NCI-H226 (cell line): ENCODE measurements at regions not wholly inside any gene's neighbourhood (a gene's known extent, or its start where the extent isn't known, plus 50 kb on each side); places are given as distances from the start of the nearest gene placed in this dataset.
A peak's percentile ranks its signal among the peaks of the same experiment; 100 is the strongest.

Source experiments
- DNase-seq: peaks from one replicate; pipeline ENCODE4 v3.0.0-alpha.2; 2015

- no peak for DNase-seq
Measured at GRCh38 chr3:107062310-107062709, 314.9 kb upstream of the CCDC54 start.

DNA sequence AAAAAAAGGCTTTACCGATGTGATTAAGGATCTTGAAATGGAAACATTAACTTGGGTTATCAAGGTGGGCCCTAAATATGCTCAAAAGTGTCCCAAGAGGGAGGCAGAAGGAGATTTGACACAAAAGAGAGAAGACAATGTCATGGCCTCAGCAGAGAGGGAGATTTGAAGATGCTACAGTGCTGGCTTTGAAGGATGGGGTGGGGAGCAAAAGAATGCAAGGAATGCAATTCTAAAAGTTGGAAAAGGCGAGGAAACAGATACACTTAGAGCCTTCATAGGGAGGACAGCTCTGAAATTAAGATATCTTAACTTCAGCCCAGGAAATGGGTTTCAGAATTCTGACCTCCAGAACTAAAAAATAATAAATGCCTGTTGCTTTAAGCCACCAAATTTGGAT is 314.5 kb upstream of the CCDC54 start:
- DNase-seq = peak; percentile 16

- DNase-seq = peak; percentile 56
Measured at GRCh38 chr3:107063351-107063750, 313.9 kb upstream of the CCDC54 start.

DNA sequence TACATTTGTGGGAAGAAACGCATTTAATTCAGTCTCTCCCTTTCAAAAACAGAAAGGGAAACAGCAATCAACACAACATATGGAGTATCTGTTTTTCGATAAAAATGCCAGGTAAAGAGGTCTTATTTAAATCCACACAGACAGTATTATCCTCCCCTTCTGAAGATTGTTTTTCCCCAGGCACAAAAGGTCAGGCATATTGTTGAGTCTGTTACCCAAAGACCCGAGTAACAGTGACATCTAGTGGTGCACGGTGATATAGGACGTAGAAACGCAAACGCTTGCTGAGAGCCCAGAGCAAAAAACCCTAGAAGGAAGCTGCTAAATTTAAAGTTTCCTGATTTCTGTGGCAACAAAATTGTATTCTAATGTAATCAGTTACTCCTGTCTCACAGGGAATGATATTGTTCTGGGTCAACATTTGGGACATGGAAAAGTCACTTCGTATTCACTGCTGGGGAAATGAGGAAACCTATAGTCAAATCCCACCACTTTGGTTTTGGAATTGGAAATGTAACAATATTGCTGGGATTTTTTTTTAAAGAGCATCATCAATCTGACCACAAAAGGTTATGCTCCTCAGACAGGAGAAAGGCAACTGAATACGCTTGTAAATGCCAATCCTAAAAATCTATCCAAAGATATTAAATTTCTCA is 312.7 kb upstream of the CCDC54 start:
- DNase-seq = peak; percentile 61

- peak; percentile 20 for DNase-seq
Measured at GRCh38 chr3:107065094-107065861, 312.0 kb upstream of the CCDC54 start.

DNA sequence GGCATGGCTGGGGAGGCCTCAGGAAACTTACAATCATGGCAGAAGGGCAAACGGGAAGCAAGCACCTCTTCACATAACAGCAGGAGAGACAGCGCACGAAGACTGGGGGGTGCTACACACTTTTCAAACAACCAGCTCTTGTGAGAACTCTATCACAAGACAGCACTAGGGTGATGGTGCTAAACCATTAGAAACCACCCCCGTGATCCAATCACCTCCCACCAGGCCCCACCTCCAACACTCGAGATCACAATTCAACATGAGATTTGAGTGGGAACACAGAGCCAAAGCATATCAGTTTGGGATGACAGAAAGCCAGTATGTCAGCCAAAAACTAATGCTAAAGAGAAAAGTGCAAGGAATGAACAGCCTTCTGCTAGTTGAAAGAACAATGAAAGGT is 309.8 kb upstream of the CCDC54 start:
- DNase-seq = no peak

DNA sequence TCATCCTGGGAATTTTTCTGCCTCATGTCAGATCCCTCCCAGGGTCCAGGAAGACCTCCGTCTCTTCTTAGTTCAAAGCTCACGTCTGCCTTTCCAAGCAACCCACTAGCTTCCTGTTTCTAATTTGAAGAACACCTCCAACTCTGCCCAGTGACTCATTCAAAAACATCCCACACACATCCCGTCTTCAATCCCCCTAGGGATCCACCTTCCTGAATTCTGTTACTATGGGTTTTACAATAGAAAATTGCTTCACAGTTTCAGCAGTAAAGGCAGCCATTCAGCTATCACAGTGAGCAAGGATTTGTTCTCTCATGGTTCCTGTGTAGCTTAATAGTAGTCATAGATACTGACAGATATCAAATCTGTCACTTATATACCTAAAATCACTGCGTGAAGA is 308.3 kb upstream of the CCDC54 start:
- DNase-seq = peak; percentile 82

- DNase-seq = no peak
Measured at GRCh38 chr3:107076946-107077345, 300.3 kb upstream of the CCDC54 start.

GRCh38 chr3:107077391-107077790 is 299.8 kb upstream of the CCDC54 start:
- no peak for DNase-seq

DNA sequence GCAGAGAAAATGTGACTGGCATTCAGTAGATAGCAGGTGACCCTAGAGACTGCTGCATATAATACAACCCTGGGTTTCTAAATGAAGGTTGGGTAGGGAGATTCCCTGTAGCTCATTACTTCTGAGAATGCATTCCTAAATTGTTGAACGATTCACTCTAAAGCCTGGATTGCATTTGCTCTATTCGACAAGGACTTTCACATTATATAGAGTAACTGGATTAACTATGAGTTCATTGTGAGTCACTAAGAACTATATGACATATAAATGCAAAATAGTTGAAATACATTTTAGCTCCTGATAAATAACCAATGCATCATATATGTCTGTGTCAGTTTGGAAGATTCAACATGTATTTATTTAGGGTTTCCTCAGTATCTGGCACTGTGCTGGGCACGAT is 294.7 kb upstream of the CCDC54 start:
- DNase-seq = peak; percentile 20

GRCh38 chr3:107085261-107085660 is 292.0 kb upstream of the CCDC54 start:
- no peak for DNase-seq

DNA sequence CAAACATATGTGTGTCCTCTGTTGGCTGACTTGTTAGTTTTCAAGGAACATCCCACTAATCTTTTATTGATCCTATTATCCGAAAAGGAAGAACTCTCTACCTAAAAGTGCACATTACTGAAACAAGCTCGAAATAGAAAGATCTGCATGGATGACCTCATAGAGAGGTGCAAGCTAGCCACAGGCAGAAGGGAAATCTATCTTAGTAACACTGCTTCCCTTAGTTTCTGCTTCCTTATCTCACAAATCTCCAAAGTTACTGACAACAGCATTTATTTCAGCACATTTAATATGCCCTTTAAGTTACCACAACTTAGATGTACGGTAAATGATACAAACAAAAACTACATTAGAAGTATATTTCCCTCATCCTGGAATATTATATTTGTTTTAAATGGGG is 285.1 kb upstream of the CCDC54 start:
- no peak for DNase-seq

- DNase-seq = no peak
Measured at GRCh38 chr3:107098864-107099263, 278.4 kb upstream of the CCDC54 start.

GRCh38 chr3:107100137-107100536 is 277.1 kb upstream of the CCDC54 start:
- no peak for DNase-seq

DNA sequence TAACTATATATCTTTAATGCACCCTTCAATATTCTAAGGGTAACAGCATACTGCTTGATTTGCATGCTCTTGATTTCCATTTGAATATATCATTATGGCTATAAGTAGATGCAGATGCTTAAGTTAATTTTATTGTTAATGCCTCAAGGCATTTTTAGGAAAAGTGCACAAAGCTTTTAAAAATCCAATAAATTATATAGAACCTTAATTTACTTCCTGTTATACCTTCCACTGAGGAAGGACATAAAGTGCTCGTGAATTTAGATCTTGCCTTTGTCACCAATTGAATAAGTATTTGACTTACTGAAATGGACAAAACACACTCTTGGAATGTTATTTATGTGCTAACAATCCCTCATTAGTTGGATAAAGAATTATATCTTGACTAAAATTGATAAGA is 276.7 kb upstream of the CCDC54 start:
- no peak for DNase-seq

GRCh38 chr3:107103786-107104185 is 273.5 kb upstream of the CCDC54 start:
- no peak for DNase-seq

GRCh38 chr3:107106316-107106715 is 270.9 kb upstream of the CCDC54 start:
- DNase-seq = no peak

GRCh38 chr3:107106907-107107306 is 270.3 kb upstream of the CCDC54 start:
- no peak for DNase-seq

- DNase-seq = no peak
Measured at GRCh38 chr3:107110596-107111305, 266.5 kb upstream of the CCDC54 start.

DNA sequence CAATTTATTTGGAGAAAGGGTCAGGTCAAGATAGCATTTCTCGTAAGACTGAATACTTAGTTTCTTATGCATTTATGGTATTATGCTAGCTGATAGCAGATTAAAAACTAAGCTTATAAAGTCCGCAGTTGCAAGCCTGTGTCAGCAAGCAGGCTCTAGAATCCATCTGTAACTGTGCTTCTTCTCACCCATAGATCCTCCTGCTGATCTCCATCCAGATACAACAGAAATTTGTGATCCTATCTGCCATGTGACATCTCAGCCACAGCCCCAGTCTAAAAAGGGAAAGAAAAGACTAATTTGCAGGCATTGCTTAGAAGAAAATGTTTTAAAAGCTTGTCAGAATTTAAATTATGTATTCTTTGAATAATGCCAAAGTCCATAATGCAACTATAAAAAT is 265.4 kb upstream of the CCDC54 start:
- no peak for DNase-seq

GRCh38 chr3:107112356-107112755 is 264.9 kb upstream of the CCDC54 start:
- DNase-seq = no peak

- no peak for DNase-seq
Measured at GRCh38 chr3:107116251-107116650, 261.0 kb upstream of the CCDC54 start.

GRCh38 chr3:107117156-107117555 is 260.1 kb upstream of the CCDC54 start:
- no peak for DNase-seq

- peak; percentile 33 for DNase-seq
Measured at GRCh38 chr3:107117922-107118536, 259.2 kb upstream of the CCDC54 start.
